ENCODE measurements at regions not wholly inside any gene's neighbourhood (a gene's known extent, or its start where the extent isn't known, plus 50 kb on each side); places are given as distances from the start of the nearest gene placed in this dataset.

GRCh38 chr5:39476843-39477220 lies 52.1 kb upstream of the DAB2 start:
- no peak for DNase-seq (ENCODE audit: low spot score)

GRCh38 chr5:39475881-39476842 lies 51.4 kb upstream of the DAB2 start:
- no peak for DNase-seq (ENCODE audit: low spot score)

DNA sequence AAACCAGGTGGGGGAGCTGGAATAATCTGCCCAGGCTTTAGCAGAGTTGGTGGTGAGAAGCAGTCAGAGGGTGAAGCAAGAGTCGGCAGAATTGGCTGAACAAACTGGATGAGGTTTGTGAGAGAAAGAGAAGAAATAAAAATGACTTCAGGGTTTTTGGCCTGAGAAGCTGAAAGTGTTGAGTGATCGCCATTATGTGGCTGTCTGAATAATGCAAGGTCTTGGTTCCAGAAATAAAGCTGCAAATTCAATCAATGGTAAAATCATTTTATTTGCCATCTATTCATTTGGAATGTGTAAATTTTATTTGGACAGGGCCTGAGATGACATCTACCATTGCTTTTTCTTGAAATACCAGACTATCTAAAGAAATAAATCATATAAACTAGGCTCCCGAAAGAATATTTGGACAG lies 50.4 kb upstream of the DAB2 start:
- DNase-seq (ENCODE audit: low spot score): no peak

Measured in mucosa of gallbladder (tissue), 1 donor.